ENCODE measurements at regions not wholly inside any gene's neighbourhood (a gene's known extent, or its start where the extent isn't known, plus 50 kb on each side); places are given as distances from the start of the nearest gene placed in this dataset.
"Not testable (repeated sequence)": the region's sequence is repeated elsewhere in the genome, so short reads cannot be mapped to it uniquely, and the experiment has no call there.

DNA sequence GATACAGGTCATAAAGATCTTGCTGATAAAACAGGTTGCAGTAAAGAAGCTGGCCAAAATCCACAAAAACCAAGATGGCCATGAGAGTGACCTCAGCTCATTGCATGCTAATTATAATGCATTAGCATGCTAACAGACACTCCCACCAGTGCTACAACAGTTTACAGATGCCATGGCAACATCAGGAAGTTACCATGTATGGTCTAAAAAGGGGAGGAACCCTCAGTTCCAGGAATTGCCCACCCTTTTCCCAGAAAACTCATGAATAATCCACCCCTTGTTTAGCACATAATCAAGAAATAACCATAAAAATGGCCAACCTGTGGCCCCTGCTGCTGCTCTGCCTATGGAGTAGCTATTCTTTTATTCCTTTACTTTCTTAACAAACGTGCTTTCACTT, 284.2 kb downstream of the MED10 start:
- H3K23ac ChIP-seq (ENCODE audit: insufficient read length); H3K56ac ChIP-seq (replicated peaks; ENCODE audit: insufficient read length, low read depth, low read length); H3K4me3 ChIP-seq (ENCODE audit: extremely low read depth in 1 of 4, insufficient read depth in 2 of 4, low read depth in 3 of 4, low read length in 4 of 4); H3K9me3 ChIP-seq (ENCODE audit: insufficient read depth in 2 of 2, low read depth in 1 of 2, low read length in 1 of 2); H2AK5ac ChIP-seq (ENCODE audit: low read depth, low read length); H2BK20ac ChIP-seq (ENCODE audit: low read length); H3K18ac ChIP-seq (ENCODE audit: extremely low read depth, low read length); H3K79me1 ChIP-seq (ENCODE audit: low read depth, low read length); H4K8ac ChIP-seq (ENCODE audit: extremely low read depth, insufficient read depth, low read length); POLR2A ChIA-PET (ENCODE audit: partially characterized antibody); H4K91ac ChIP-seq (replicated peaks; ENCODE audit: insufficient read length, low read length); H3K79me2 ChIP-seq (ENCODE audit: control insufficient read depth in 1 of 2, insufficient read depth in 2 of 2, low read length in 2 of 2); DNase-seq (ENCODE audit: low read depth in 1 of 2, low spot score in 2 of 2); H3K14ac ChIP-seq (ENCODE audit: insufficient read length); H3K36me3 ChIP-seq (ENCODE audit: control insufficient read depth in 2 of 4, insufficient read depth in 4 of 4, low read length in 3 of 4); H3K4me1 ChIP-seq (replicated peaks in 1 of 4; ENCODE audit: control insufficient read depth in 3 of 4, insufficient read depth in 4 of 4, low read length in 3 of 4); H3K4me2 ChIP-seq (ENCODE audit: insufficient read depth in 1 of 2, low read depth in 2 of 2, low read length in 2 of 2); H4K5ac ChIP-seq (ENCODE audit: insufficient read length, low read depth, low read length); FAIRE-seq; H3K9ac ChIP-seq (replicated peaks in 1 of 4; ENCODE audit: extremely low read depth in 1 of 4, low read depth in 3 of 4, low read length in 3 of 4); H2BK12ac ChIP-seq (ENCODE audit: low read depth, low read length); H3K23me2 ChIP-seq (ENCODE audit: low read depth, low read length); H2BK15ac ChIP-seq (ENCODE audit: low read length); H2AFZ ChIP-seq (ENCODE audit: low read length); H2BK5ac ChIP-seq (ENCODE audit: low read depth, low read length); H3K27me3 ChIP-seq (replicated peaks in 1 of 4; ENCODE audit: control insufficient read depth in 3 of 4, extremely low read depth in 1 of 4, insufficient read depth in 3 of 4, low read length in 3 of 4); H3K4ac ChIP-seq (replicated peaks; ENCODE audit: insufficient read length, low read depth, low read length); H3K27ac ChIP-seq (ENCODE audit: low read depth, low read length); H4K20me1 ChIP-seq (replicated peaks in 1 of 2; ENCODE audit: control insufficient read depth in 1 of 2, insufficient read depth in 2 of 2, low read length in 2 of 2); H2BK120ac ChIP-seq (replicated peaks; ENCODE audit: low read depth, low read length): not testable (repeated sequence)
- CTCF ChIA-PET (ENCODE audit: partially characterized antibody), result interaction anchor here (1.4 kb wide), 1 partner anchor 53 kb away, joined by 5 read pairs; no protein-coding TSS in a partner anchor
- WGBS, 2 experiments (ENCODE audit: extremely low coverage in 1 of 2, insufficient coverage in 1 of 2, insufficient read length in 1 of 2, insufficient replicate concordance in 2 of 2, low coverage in 1 of 2, low lambda C conversion rate in 2 of 2, missing lambda C conversion rate in 1 of 2), result 80% methylated on average over 1 of the region's 1 CpG; no CpG with 5 or more reads in 1 of the 2 experiments

All from H1 (cell line).